SK-N-SH (cell line): ENCODE measurements at regions not wholly inside any gene's neighbourhood (a gene's known extent, or its start where the extent isn't known, plus 50 kb on each side); places are given as distances from the start of the nearest gene placed in this dataset.

ENCODE experiments used
- CTCF ChIA-PET: fragments of 300-600, 350-600 bp; formaldehyde crosslinking; extraction: SDS; loops from one replicate; lab custom pipeline; 2021; lab: Yijun Ruan, JAX
- POLR2A ChIA-PET: fragments of 350-600 bp; sonication (Branson Sonifier 250); formaldehyde crosslinking; extraction: SDS; loops from one replicate; lab custom pipeline; 2020; ENCODE audit warnings: antibody characterized with exemption, inconsistent platforms; lab: Yijun Ruan, JAX
- DNase-seq: peaks from one replicate; pipeline ENCODE4 v3.0.0; 2012
- H2AFZ ChIP-seq: fragments of 200-600 bp; sonication (generic); 2 replicates; pipeline ENCODE4 v1.8.1; 2016; ENCODE audit warnings: antibody characterized with exemption, mild to moderate bottlenecking, low read depth
- H3F3A ChIP-seq: fragments of 200-600 bp; sonication (generic); replicated peaks from 2 replicates; pipeline ENCODE3; 2016; ENCODE audit warnings: antibody characterized with exemption, mild to moderate bottlenecking; ENCODE audit not compliant: insufficient read depth
- H3K27ac ChIP-seq, 2 experiments: fragments of 200-500 bp in 1 of 2; fragments of 200-600 bp in 1 of 2; sonication (Bioruptor generic) in 1 of 2; sonication (generic), shearing (Covaris generic) in 1 of 2; 2 replicates each; pipeline versions ENCODE4 v1.5.1 to v1.6.1; 2014 to 2016; ENCODE audit warnings: low read depth in 2 of 2, inconsistent platforms in 1 of 2, low read length in 1 of 2, mild to moderate bottlenecking in 1 of 2, mixed read lengths in 1 of 2
- H3K27me3 ChIP-seq: fragments of 200-600 bp; sonication (generic), shearing (Covaris generic); 2 replicates; pipeline ENCODE4 v1.6.1; 2016; ENCODE audit warnings: mixed run types; ENCODE audit not compliant: insufficient read depth
- H3K36me3 ChIP-seq, 2 experiments: fragments of 200-500 bp in 1 of 2; fragments of 200-600 bp in 1 of 2; sonication (Bioruptor generic) in 1 of 2; sonication (generic) in 1 of 2; replicated peaks in 1 of 2; 2 replicates each; pipeline versions ENCODE3 to v1.5.1; 2014 to 2016; ENCODE audit warnings: low read length in 1 of 2, mild to moderate bottlenecking in 1 of 2; ENCODE audit not compliant: insufficient read depth in 2 of 2, control insufficient read depth in 1 of 2
- H3K4me1 ChIP-seq, 2 experiments: fragments of 200-500 bp in 1 of 2; fragments of 200-600 bp in 1 of 2; sonication (Bioruptor generic) in 1 of 2; sonication (generic), shearing (Covaris generic) in 1 of 2; 2 replicates each; pipeline versions ENCODE4 v1.5.1 to v1.6.1; 2014 to 2016; ENCODE audit warnings: low read depth in 1 of 2, low read length in 1 of 2, mixed run types in 1 of 2; ENCODE audit not compliant: insufficient read depth in 2 of 2, control insufficient read depth in 1 of 2
- H3K4me2 ChIP-seq: fragments of 200-600 bp; sonication (generic), shearing (Covaris generic); 2 replicates; pipeline ENCODE4 v1.6.1; 2017; ENCODE audit warnings: mixed run types
- H3K4me3 ChIP-seq, 2 experiments: fragments of 200-500 bp in 1 of 2; fragments of 200-600 bp in 1 of 2; sonication (Bioruptor generic) in 1 of 2; sonication (generic), shearing (Covaris generic) in 1 of 2; 2 replicates each; pipeline versions ENCODE4 v1.5.1 to v1.8.1; 2014 to 2016; ENCODE audit warnings: low read depth in 2 of 2, inconsistent platforms in 1 of 2, low read length in 1 of 2, mild to moderate bottlenecking in 1 of 2, mixed read lengths in 1 of 2, moderate library complexity in 1 of 2
- H3K79me2 ChIP-seq: fragments of 200-600 bp; sonication (generic); 2 replicates; pipeline ENCODE4 v1.8.1; 2017; ENCODE audit warnings: mild to moderate bottlenecking; ENCODE audit not compliant: insufficient read depth
- H3K9ac ChIP-seq: fragments of 200-600 bp; sonication (generic); 2 replicates; pipeline ENCODE4 v1.6.1; 2017; ENCODE audit warnings: mixed run types
- H3K9me2 ChIP-seq: fragments of 200-600 bp; sonication (generic); 2 replicates; pipeline ENCODE4 v1.6.1; 2017; ENCODE audit warnings: mixed run types
- H3K9me3 ChIP-seq: fragments of 200-600 bp; sonication (generic); 2 replicates; pipeline ENCODE4 v1.6.1; 2017; ENCODE audit warnings: mixed run types, mild to moderate bottlenecking, moderate library complexity
- H4K20me1 ChIP-seq: fragments of 200-600 bp; sonication (generic); 2 replicates; pipeline ENCODE4 v1.6.1; 2017; ENCODE audit warnings: mild to moderate bottlenecking, mixed run types; ENCODE audit not compliant: insufficient read depth
- CHD2 ChIP-seq: fragments of 150-350 bp; IDR thresholded peaks from 2 replicates; pipeline ENCODE4 v1.6.1; 2018; ENCODE audit warnings: low read length; ENCODE audit not compliant: partially characterized antibody
- ELF1 ChIP-seq: IDR thresholded peaks from 2 replicates; pipeline ENCODE4 v1.4.0; 2012
- EP300 ChIP-seq, 2 experiments: IDR thresholded peaks; 2 replicates each; pipeline versions ENCODE4 v1.4.0 to v1.6.1; 2012; ENCODE audit warnings: borderline replicate concordance in 1 of 2, low read depth in 1 of 2, low read length in 1 of 2
- EZH2phosphoT487 ChIP-seq: fragments of 200-600 bp; sonication (generic); IDR thresholded peaks from 2 replicates; pipeline ENCODE4 v1.6.1; 2017; ENCODE audit warnings: low read depth, mixed run types, mild to moderate bottlenecking, antibody characterized with exemption, moderate library complexity, borderline replicate concordance
- FOXM1 ChIP-seq: IDR thresholded peaks from 2 replicates; pipeline ENCODE4 v1.4.0; 2012; ENCODE audit warnings: low read depth, mild to moderate bottlenecking
- GATA2 ChIP-seq: sonication (generic); formaldehyde crosslinking; IDR thresholded peaks from 2 replicates; pipeline ENCODE4 v1.5.0; 2020; ENCODE audit warnings: mild to moderate bottlenecking, missing genetic modification reagents
- JUND ChIP-seq: IDR thresholded peaks from 2 replicates; pipeline ENCODE4 v1.4.0; 2012
- MXI1 ChIP-seq: IDR thresholded peaks from 2 replicates; pipeline ENCODE4 v1.6.1; 2012; ENCODE audit warnings: mild to moderate bottlenecking, low read depth, low read length, improper control_type of control experiment
- POLR2AphosphoS5 ChIP-seq: IDR thresholded peaks from 2 replicates; pipeline ENCODE4 v1.6.1; 2012; ENCODE audit warnings: low read depth, low read length
- RAD21 ChIP-seq: IDR thresholded peaks from 2 replicates; pipeline ENCODE4 v1.6.1; 2012; ENCODE audit warnings: mild to moderate bottlenecking, low read length
- RCOR1 ChIP-seq: fragments of 150-350 bp; IDR thresholded peaks from 2 replicates; pipeline ENCODE4 v1.6.1; 2017; ENCODE audit warnings: antibody characterized with exemption, low read length
- RFX5 ChIP-seq: IDR thresholded peaks from 2 replicates; pipeline ENCODE4 v1.6.1; 2012; ENCODE audit warnings: mild to moderate bottlenecking, improper control_type of control experiment, low read length
- RXRA ChIP-seq: IDR thresholded peaks from 2 replicates; pipeline ENCODE4 v1.4.0; 2012; ENCODE audit warnings: low read depth, mild to moderate bottlenecking, borderline replicate concordance
- SIN3A ChIP-seq: IDR thresholded peaks from 2 replicates; pipeline ENCODE4 v1.6.1; 2012; ENCODE audit warnings: low read depth, mild to moderate bottlenecking, low read length, moderate library complexity, borderline replicate concordance
- SMC3 ChIP-seq: IDR thresholded peaks from 2 replicates; pipeline ENCODE4 v1.6.1; 2012; ENCODE audit warnings: low read depth, low read length, improper control_type of control experiment
- TAF1 ChIP-seq: IDR thresholded peaks from 2 replicates; pipeline ENCODE4 v1.6.1; 2012; ENCODE audit warnings: low read depth, mild to moderate bottlenecking, low read length, moderate library complexity, borderline replicate concordance
- TEAD4 ChIP-seq: IDR thresholded peaks from 2 replicates; pipeline ENCODE4 v1.4.0; 2012; ENCODE audit warnings: mild to moderate bottlenecking, borderline replicate concordance; ENCODE audit not compliant: insufficient read depth
- WGBS: methylation state at CpG from one replicate; pipeline ENCODE4 v1.1.6; 2017; ENCODE audit warnings: low lambda C conversion rate; 5-methylcytosine and 5-hydroxymethylcytosine counted together
- TF ChIP-seq, protein P1 (sequence below): fragments of 200-600 bp; sonication (generic); IDR thresholded peaks from 2 replicates; pipeline ENCODE4 v1.6.1; 2017; ENCODE audit warnings: antibody characterized with exemption, mild to moderate bottlenecking, moderate library complexity
- TF ChIP-seq, protein P2 (sequence below): fragments of 150-350 bp; IDR thresholded peaks from 2 replicates; pipeline ENCODE4 v1.6.1; 2017; ENCODE audit warnings: antibody characterized with exemption, low read length, low read depth, borderline replicate concordance

DNA sequence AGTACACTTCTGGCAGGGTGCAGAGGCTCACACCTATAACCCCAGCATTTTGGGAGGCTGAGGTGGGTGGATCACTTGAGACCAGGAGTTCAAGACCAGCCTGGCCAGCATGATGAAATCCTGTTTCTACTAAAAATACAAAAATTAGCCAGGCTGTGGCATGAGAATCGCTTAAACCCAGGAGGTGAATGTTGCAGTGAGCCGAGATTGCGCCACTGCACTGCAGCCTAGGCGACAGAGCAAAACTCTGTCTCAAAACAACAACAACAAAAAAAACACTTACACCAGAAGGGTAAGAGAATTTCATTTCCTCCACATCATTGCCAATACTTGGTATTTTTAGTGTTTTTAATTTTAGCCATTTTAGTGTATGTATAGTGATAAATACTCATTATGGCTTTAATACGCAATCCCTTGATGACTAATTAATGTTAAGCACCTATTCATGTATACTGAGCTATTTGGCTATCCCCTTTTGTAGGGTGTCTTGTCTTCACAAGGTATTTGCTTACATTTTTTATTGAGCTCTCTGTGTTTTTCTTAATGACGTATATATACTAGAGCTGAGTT, 77.1 kb upstream of the TNR start (continued):
- TF ChIP-seq, protein P1, sequence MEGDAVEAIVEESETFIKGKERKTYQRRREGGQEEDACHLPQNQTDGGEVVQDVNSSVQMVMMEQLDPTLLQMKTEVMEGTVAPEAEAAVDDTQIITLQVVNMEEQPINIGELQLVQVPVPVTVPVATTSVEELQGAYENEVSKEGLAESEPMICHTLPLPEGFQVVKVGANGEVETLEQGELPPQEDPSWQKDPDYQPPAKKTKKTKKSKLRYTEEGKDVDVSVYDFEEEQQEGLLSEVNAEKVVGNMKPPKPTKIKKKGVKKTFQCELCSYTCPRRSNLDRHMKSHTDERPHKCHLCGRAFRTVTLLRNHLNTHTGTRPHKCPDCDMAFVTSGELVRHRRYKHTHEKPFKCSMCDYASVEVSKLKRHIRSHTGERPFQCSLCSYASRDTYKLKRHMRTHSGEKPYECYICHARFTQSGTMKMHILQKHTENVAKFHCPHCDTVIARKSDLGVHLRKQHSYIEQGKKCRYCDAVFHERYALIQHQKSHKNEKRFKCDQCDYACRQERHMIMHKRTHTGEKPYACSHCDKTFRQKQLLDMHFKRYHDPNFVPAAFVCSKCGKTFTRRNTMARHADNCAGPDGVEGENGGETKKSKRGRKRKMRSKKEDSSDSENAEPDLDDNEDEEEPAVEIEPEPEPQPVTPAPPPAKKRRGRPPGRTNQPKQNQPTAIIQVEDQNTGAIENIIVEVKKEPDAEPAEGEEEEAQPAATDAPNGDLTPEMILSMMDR, result no peak
- TF ChIP-seq FOXM1, result no peak

DNA sequence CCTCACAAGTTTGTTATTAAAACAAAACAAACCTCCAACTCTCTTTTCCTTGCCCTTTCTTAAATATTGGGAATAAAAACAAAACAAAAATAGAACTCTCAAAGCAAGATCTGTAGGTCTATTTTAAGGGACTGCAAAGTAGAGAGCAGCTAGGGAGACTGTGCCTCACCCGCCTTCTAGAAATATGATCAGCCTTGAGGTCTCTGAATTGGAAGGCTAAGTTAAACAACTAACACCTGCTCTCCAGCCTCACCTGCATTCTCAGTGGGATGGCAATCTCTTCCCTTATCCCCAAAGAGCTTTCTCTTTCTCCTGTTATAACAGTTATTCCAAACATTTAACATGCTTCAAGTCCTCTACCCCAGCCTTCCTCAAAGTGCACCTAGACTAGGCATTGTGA, 75.5 kb upstream of the TNR start:
- no peak overlapping the region for H3K9ac ChIP-seq
- H4K20me1 ChIP-seq, result no peaks in the 10 kb centered on the region
- TF ChIP-seq GATA2 (CRISPR knock-in tag) (no peak), TAF1 (no peak), SMC3 (no peak), SIN3A (no peak), CHD2 (no peak), MXI1 (no peak), RAD21 (no peak), EP300 (IDR thresholded peaks at IDR 0.05; ENCODE audit: borderline replicate concordance in 1 of 2, low read depth in 1 of 2, low read length in 1 of 2) (no peak), JUND (no peak), TEAD4 (no peak), RCOR1 (no peak), POLR2AphosphoS5 (no peak), RFX5 (no peak), ELF1 (no peak), RXRA (no peak), EZH2phosphoT487 (no peak)
- TF ChIP-seq, protein P2, sequence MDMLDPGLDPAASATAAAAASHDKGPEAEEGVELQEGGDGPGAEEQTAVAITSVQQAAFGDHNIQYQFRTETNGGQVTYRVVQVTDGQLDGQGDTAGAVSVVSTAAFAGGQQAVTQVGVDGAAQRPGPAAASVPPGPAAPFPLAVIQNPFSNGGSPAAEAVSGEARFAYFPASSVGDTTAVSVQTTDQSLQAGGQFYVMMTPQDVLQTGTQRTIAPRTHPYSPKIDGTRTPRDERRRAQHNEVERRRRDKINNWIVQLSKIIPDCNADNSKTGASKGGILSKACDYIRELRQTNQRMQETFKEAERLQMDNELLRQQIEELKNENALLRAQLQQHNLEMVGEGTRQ, result no peak
- TF ChIP-seq, all 33 proteins: peak for 0
- Histone ChIP-seq H3K4me3 (no peak overlapping the region), H3K9me2 (no peaks in the 10 kb centered on the region), H3K27ac (no peak overlapping the region), H3F3A (no peaks in the 10 kb centered on the region), H3K36me3 (no peaks in the 10 kb centered on the region), H3K4me1 (no peaks in the 10 kb centered on the region), H3K27me3 (no peaks in the 10 kb centered on the region), H3K4me2 (no peak overlapping the region), H2AFZ (no peak overlapping the region), H3K9me3 (no peaks in the 10 kb centered on the region), H3K79me2 (no peaks in the 10 kb centered on the region)
- DNase-seq, result no peak
- ChIA-PET POLR2A (no interaction called here), CTCF (interaction anchor here (1.7 kb wide), 1 partner anchor 445 kb away, joined by 4 read pairs; no protein-coding TSS in a partner anchor)
- 30% methylated on average over 1 of the region's 1 CpG for WGBS
